ENCODE measurements at regions not wholly inside any gene's neighbourhood (a gene's known extent, or its start where the extent isn't known, plus 50 kb on each side); places are given as distances from the start of the nearest gene placed in this dataset.
"Not testable (repeated sequence)": the region's sequence is repeated elsewhere in the genome, so short reads cannot be mapped to it uniquely, and the experiment has no call there.

GRCh38 chr5:74471875-74472274 is 168.7 kb downstream of the ENC1 start:
- DNase-seq (no peak), ATAC-seq (no peak)
- intact Hi-C loops (cut with DNase I, micrococcal nuclease): no loop called here

GRCh38 chr5:74469234-74469994 is 171.1 kb downstream of the ENC1 start:
- ATAC-seq (no peak), DNase-seq (no peak)
- intact Hi-C loops (cut with DNase I, micrococcal nuclease): no loop called here

GRCh38 chr5:74468421-74468820 is 172.1 kb downstream of the ENC1 start:
- ATAC-seq (no peak), DNase-seq (no peak)
- intact Hi-C loops (cut with DNase I, micrococcal nuclease): no loop called here

- DNase-seq (no peak), ATAC-seq (no peak)
- intact Hi-C loops (cut with DNase I, micrococcal nuclease): no loop called here
Observed at GRCh38 chr5:74465724-74466123, 174.8 kb downstream of the ENC1 start.

- ATAC-seq: peak; percentile 72
- intact Hi-C loops (cut with DNase I, micrococcal nuclease): no loop called here
- DNase-seq: no peak
Observed at GRCh38 chr5:74464512-74465209, 175.9 kb downstream of the ENC1 start.

- ATAC-seq (no peak), DNase-seq (no peak)
- intact Hi-C loops (cut with DNase I, micrococcal nuclease): no loop called here
Observed at GRCh38 chr5:74462356-74462755, 178.2 kb downstream of the ENC1 start.

GRCh38 chr5:74461251-74461650 is 179.3 kb downstream of the ENC1 start:
- intact Hi-C loops (cut with DNase I, micrococcal nuclease): no loop called here
- ATAC-seq (no peak), DNase-seq (no peak)

- DNase-seq (no peak), ATAC-seq (no peak)
- intact Hi-C loops (cut with DNase I, micrococcal nuclease): no loop called here
Observed at GRCh38 chr5:74460694-74461093, 179.8 kb downstream of the ENC1 start.

- ATAC-seq (peak; percentile 89), DNase-seq (no peak)
- intact Hi-C loops (cut with DNase I, micrococcal nuclease): no loop called here
Observed at GRCh38 chr5:74459984-74460383, 180.5 kb downstream of the ENC1 start.

- DNase-seq (no peak), ATAC-seq (no peak)
- intact Hi-C loops (cut with DNase I, micrococcal nuclease): no loop called here
Observed at GRCh38 chr5:74457876-74458275, 182.7 kb downstream of the ENC1 start.

- no peak for ATAC-seq
Observed at GRCh38 chr5:74454263-74455030, 186.1 kb downstream of the ENC1 start.

GRCh38 chr5:74452856-74453255 is 187.7 kb downstream of the ENC1 start:
- ATAC-seq: no peak

More at GRCh38 chr5:74454263-74455030, 186.1 kb downstream of the ENC1 start:
- DNase-seq: no peak
- intact Hi-C loops (cut with DNase I, micrococcal nuclease): no loop called here

GRCh38 chr5:74450095-74450494 is 190.4 kb downstream of the ENC1 start:
- no peak for ATAC-seq
- no peak for DNase-seq
- intact Hi-C loops (cut with DNase I, micrococcal nuclease): no loop called here

More at GRCh38 chr5:74452856-74453255, 187.7 kb downstream of the ENC1 start:
- DNase-seq: no peak
- intact Hi-C loops (cut with DNase I, micrococcal nuclease): no loop called here

GRCh38 chr5:74446725-74447241 is 193.7 kb downstream of the ENC1 start:
- intact Hi-C loops (cut with DNase I, micrococcal nuclease): no loop called here
- no peak for ATAC-seq
- DNase-seq: no peak

- no peak for ATAC-seq
- no peak for DNase-seq
- intact Hi-C loops (cut with DNase I, micrococcal nuclease): no loop called here
Observed at GRCh38 chr5:74442466-74442865, 198.1 kb downstream of the ENC1 start.

- DNase-seq (no peak), ATAC-seq (no peak)
- intact Hi-C loops (cut with DNase I, micrococcal nuclease): no loop called here
Observed at GRCh38 chr5:74441616-74442015, 198.9 kb downstream of the ENC1 start.

GRCh38 chr5:74440341-74440740 is 200.2 kb downstream of the ENC1 start:
- intact Hi-C loops (cut with DNase I, micrococcal nuclease): no loop called here
- ATAC-seq: no peak
- DNase-seq: no peak

- DNase-seq; ATAC-seq; intact Hi-C loops (cut with DNase I, micrococcal nuclease): not testable (repeated sequence)
Observed at GRCh38 chr5:74437870-74438269, 202.7 kb downstream of the ENC1 start.

Measured in left colon (tissue), 2 donors.